GM19455 (cell line): ENCODE measurements at regions not wholly inside any gene's neighbourhood (a gene's known extent, or its start where the extent isn't known, plus 50 kb on each side); places are given as distances from the start of the nearest gene placed in this dataset.
"Not testable (repeated sequence)": the region's sequence is repeated elsewhere in the genome, so short reads cannot be mapped to it uniquely, and the experiment has no call there.

Source experiments
- ATAC-seq: cut with Tn5 transposase; IDR thresholded peaks from one replicate; pipeline ENCODE4 v1.9.1; 2021; ENCODE audit not compliant: unreplicated experiment

DNA sequence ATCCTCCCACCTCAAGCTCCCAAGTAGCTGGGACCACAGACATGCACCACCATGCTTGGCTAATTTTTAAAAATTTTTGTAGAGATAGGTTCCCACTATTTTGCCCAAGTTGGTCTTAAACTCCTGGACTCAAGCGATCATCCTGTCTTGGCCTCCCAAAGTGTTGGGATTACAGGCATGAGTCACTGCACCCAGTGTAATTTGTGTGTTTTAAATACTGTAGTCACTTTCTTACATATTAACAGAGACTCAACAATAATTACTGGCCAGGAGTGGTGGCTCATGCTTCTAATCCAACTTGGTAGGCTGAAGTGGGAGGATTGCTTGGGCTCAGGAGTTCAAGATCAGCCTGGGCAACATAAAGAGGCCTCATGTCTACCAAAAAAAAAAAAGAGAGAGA is 293.0 kb downstream of the RDH14 start:
- no peak for ATAC-seq

DNA sequence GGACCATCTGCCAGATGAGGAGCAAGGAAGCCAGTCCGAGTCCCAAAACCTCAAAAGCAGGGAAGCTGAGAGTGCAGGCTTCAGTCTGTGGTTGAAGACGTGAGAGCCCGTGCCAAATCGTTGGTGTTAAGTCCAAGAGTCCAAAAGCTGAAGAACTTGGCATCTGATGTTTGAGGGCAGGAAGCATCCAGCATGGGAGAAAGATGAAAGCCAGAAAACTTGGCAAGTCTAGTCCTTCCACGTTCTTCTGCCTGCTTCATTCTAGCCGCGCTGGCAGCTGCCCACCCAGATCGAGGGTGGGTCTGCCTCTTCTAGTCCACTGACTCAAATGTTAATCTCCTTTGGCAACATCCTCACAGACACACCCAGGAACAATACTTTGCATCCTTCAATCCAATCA is 293.8 kb downstream of the RDH14 start:
- ATAC-seq = not testable (repeated sequence)

DNA sequence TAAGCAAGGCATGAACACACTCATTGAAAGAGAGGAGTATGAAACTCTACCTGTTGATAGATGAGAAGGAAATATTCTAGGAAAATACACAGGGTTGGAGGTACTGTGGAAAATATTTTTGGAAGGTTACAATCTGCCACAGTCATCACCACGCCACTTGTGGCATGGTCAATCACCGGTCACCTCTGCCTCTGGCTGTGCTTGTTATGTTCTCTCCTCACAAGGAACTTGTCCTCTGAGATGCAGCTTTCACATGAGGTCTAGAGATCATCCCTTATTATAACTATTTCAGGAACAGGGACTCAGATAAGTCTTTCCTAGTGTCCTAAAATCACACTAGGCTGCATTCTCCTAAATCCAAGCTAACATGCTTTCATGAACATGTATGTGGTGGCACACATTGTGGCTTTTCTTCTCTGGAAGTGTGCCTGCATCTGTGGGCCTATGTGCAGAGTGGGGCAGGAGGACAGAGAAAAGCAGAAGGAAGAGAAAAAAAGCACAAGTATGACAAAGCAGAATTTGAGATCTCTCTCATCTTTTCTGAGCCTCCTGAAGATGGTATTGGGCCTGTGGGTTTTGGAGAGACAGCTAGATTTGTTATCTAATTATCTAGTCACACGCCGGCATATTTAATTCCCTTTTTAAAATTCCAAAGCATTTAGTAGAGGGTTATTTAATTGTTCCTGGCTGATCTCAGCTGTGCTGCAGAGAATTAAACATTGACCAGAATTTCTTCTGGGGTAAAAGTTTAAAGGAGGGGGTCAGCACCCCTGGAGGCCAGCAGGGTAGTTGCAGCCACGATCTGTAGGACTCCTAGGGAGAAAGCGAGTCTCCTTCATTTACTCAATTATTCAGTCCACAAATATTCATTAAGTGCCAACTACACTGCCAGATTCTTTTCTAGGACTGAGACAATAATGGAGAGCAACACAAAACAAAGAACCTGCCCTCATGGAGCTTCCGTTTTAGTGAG is 294.6 kb downstream of the RDH14 start:
- ATAC-seq = no peak

DNA sequence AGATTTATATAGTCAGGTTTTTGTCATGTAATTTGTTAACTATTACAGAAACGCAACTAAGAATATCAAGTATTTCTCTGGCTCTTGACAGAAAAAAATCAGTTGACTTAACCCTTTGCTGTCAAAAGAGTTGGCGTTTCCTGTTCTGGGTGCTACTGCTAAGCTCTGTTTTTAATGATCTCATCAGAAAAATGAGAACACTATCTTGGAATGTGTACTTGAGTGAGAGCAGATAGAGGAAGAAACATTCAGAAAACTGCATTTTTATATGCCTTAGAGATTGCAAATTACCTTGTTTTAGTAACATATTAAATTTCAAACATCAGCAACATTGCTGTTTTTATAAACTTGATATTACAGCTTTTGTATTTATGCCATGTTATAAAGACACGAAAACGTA is 297.9 kb downstream of the RDH14 start:
- ATAC-seq = no peak

DNA sequence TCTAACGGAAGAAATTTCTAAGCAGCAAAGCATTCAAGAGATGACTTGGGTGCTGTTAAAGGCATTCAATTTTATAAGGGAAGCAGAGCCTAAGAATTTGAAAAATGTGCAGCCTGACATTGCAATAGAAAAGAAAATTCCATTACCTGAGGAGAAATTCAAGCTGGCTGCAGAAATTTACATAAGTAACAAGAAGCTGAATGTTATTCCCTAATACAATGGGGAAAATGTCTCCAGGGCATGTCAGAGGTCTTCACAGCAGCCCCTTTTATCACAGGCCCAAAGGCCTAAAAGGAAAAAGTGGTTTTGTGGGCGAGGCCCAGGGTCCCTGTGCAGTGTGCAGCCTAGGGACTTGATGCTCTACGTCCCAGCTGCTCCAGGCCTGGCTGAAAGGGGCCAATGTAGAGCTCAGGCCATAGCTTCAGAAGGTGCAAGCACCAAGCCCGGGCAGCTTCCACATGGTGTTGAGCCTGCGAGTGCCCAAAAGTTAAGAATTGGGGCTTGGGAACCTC is 306.7 kb downstream of the RDH14 start:
- ATAC-seq = no peak

DNA sequence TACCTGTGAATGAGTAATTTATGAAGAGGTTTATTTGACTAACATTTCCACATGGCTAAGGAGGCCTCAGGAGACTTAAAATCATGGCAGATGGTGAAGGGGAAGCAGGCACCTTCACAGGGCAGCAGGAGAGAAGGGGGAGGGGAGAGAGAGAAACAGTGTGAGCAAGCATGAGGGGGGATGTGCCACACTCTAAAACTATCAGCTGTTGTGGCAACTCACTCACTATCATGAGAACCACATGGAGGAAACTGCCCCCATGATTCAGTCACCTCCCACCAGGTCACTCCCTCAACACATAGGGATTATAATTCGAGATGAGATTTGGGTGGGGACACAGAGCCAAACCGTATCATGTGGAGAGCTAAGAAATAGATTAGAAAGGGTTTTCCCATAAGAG is 309.0 kb downstream of the RDH14 start:
- no peak for ATAC-seq

DNA sequence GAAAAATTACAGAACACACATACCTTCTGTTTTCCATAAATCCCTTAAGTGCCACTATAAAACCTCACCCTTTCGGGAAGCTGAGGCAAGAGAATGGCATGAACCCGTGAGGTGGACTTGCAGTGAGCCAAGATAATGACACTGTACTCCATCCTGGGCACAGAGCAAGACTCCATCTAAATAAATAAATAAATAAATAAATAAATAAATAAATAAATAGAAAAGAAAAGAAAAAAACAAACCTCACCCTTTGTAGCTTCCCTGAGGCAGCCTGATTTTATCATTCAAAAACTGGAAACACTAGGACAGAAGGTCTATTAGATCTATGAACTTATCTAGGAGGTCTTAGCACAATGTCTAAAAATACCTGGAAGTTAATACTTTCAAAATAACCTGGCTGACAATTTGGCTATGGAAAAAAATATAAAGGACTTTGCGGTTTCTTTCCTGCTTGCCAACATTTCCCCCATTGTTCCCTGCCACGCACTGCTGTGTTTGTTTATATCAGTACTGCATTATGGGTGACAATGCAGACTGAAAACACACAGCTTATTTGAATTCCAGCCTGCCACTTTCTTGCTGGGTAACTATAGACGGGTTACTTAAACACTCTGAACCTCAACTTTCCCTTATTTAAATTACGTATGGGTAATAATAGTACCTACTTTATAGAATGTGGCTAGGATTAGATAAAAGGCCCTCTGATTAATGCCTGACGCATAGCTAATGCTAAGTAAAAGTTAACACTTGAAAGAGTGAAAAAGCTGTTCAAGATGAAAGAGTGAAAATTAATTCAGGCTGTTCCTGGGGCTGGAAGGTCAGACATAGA is 313.0 kb downstream of the RDH14 start:
- ATAC-seq = no peak

DNA sequence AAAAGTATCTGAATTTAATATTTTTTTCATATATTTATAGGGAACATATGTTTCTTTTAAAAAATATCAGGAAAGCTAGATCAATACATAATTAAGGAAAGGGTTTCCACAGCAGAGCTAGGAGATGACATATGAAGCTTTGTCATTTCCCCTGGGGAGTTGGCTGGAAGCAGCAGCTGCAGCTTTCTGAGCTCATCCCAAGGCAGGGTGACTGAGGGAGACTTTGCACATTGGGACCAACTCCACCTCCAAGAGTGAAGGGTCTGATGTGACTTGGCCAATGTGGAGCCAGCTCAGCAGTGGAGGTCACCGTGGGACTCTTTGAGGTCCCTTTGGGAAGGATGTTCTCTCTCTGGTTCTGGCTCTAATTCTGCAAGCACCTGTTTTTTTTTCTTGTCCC is 315.1 kb downstream of the RDH14 start:
- no peak for ATAC-seq

DNA sequence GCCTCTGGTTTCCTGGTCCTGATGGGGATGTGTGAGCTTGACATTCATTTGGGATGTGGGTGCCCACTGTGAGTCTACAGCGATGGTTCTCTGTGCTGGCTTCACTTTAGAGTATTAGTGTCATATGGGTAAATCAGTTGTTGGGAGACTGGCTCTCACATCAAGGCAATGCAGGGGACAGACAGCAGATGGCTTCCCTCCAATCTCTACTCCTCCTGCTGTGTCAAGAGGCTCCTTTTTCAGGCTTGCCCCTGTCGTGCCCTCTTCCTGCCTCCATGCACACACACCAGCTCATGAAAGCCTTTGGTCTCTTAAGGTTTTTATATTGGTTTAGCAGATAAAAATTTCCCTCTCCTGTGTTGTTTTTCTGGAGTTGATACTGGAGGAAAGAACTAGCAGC is 315.6 kb downstream of the RDH14 start:
- no peak for ATAC-seq

DNA sequence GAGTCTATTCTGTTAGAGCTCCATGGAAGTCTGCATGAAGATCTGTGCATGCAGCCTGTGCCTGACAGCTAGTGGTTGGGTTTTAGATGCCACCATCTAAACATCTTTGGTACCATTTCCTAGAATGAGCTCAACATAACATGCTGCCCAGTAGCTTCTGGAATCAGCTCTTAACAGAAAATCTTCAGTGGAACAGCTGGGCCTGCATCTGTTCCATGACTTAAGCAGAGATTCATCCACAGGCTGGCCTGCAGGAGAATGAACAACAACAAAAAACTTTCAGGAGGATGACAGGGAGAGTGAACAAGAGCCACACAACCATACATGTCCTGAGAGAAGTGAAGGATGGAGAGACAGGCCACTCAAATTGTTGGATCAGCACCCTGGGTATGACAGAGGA is 316.6 kb downstream of the RDH14 start:
- ATAC-seq = no peak

DNA sequence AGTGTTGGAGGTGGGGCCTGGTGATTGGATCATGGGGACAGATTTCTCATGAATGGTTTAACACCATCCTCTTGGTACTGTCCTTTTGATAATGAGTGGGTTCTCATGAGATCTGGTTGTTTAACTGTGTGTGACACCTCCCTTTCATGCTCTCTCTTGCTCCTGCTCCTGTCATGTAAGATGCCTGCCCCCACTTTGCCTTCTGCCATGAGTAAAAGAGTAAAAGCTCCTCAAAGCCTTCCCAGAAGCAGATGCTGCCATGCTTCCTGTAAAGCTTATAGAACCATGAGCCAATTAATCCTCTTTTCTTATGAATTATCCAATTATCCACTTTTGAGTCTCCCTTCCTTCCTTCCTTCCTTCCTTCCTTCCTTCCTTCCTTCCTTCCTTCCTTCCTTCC is 317.7 kb downstream of the RDH14 start:
- ATAC-seq = no peak

DNA sequence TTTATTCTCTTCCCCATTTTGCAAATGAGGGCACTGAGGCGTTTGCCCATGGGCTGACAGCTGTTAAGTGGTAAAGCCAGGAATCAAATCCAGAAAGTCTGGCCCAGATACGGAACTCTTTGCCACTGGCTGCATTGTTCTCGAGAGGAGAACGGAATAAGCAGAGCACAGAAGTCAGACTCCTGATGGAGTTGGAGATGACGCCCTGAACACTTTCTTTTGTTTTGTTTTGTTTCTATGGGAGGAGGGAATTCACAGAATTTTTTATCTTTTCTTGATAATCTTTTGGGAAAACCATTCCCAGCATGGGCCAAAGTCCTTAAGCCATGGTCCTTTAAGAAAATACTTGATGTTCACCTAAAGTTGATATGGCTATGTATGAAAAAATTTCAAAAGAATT is 322.2 kb downstream of the RDH14 start:
- ATAC-seq = no peak

DNA sequence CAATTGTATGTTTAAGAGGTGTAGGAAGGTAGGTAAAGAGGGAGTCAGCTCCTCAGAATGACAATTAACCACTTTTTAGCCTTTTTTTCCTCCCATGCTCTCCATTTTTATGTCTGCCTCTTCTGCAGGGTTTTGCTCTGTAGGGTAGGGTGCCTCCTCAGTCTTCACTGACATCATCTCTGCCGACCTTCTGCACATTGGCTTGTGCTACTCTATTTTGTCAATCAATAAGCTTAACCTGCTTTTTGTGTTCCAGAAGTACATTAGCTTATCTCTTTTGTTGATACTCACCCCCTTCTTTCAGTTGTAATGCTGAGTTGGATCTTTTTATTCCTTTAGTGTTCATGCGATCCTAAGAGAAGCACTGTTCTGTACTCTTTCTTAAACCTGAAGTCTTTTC is 323.2 kb downstream of the RDH14 start:
- no peak for ATAC-seq

DNA sequence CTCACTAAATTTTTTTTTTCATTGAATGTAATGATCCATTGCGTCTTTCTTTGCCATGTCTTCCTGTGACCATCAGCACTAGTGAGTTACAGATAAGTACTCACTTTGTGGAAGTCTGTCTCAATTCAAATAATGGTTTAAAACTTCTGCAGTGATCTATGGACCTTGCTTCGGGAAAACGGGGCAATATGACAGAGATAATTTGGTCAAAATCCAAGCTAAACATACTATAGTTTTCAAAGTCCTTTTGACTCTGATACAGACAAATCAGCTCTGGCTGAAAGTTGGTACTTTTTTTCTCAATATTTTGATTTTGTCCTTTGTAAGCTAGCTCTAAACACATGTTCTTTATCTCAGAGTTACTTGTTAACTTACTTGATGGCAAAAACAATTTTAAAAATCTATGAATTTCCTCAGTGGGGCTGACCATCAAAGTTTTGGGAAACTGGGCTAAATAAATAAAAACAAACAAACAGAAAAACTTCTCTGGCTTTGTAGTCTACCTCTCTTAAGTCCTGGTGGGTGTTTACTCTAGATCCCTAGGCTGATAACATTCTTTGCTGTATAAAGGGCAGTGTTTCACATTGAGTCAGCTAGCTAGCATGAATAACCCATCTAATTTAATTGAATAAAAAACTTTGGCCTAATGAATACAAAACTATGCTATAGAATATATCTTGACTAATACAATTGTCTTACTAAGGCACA is 327.6 kb downstream of the RDH14 start:
- no peak for ATAC-seq

DNA sequence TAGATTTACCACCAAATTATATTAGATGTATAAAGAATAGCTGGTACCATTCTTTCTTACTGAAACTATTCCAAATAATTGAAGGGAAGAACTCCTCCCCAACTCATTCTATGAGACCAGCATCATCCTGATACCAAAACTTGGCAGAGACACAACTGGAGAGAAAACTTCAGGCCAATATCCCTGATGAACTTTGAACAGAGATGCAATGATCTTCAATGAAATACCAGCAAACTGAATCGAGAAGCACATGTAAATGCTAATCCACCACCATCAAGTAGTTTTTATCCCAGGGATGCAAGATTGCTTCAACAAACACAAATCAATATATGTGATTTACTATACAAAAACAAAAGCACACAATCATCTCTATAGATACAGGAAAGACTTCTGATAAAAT is 329.8 kb downstream of the RDH14 start:
- ATAC-seq = no peak

DNA sequence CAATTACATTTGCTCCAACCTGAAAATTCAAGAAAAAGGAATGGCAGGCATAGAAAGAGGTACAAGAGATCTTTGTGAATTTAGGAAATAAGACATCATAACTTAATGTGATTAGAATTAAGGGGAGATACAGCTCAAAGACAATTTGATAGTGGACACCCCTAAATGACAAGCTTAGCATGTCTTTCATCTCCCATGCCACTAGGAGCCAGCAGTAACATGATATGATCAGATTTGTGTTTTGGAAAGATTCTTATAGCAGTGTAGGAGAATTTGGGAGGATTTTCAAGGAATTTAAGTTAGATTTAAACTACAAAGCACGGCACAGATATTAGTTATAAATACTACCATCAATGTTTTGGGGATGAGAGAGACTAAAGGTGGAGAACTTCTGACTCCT is 340.8 kb downstream of the RDH14 start:
- no peak for ATAC-seq

DNA sequence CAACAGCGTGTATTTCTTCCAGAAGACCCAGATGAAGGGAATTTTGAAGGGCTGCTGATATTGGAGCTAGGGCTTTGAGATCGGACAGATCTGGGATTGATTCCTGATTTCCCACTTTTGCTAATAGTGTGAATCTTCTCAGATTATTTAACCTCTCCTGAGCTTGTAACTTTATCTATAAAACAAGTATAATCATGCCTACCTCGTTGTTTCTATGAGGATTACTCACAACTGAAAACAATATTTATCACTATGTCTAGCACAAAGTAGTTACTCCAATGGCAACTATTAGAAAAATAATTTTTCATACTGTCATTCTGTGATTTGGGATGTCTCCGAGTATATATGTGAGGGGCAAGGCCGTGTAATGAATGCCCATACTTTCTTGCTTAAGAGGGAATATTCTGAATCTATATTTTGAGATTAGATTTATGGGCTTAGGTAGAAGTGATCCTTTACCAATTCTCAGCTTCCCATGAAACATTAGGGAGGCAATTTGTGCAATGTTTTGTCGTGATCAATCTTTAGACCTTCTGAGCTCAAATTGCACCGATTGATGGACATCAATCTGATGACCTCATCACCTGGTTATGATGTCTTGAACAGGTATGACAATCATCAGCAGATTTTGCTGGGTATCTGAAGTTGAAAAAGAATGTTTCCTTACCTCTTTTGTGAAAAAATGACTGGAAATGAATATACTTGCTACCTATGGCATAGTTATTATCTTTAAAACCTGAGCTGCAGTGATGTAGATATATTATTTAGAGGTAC is 339.9 kb downstream of the KCNS3 start:
- no peak for ATAC-seq

DNA sequence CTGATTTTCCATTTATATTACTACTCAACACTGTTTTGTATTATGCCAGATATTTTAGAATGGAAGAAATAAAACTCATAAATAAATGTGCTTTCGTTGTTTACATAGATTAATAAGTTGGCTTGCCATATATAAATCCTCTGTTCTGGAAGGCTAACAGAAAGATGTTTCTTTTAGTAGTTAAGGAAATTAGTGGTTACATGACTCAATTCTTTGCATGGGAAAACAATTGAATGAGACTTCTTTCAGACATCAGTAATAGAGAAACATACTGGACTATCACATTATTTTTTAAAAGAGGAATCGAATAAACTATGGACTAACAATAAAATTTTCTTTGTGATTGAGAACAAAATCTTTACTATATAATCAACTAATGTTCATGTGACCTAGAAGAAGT is 336.5 kb downstream of the KCNS3 start:
- no peak for ATAC-seq

DNA sequence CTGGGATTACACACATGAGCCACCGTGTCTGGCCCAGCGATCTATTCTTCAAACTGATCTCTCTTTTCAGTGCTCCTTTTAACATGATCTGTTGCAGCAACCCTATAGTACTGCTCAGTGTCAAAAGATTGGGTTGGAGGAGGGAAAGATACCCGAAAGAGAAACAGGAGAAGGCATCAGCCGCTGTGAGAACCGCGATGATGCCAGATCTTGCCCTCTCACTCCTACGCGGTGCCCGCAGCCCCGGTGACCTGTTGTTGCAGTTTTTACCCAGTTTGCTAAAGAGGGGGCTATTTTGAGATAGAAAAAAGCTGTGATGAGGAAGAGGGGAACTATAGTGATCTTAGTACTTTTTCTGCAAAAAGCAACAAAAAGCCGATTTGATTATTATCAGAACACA is 335.5 kb downstream of the KCNS3 start:
- ATAC-seq = no peak

DNA sequence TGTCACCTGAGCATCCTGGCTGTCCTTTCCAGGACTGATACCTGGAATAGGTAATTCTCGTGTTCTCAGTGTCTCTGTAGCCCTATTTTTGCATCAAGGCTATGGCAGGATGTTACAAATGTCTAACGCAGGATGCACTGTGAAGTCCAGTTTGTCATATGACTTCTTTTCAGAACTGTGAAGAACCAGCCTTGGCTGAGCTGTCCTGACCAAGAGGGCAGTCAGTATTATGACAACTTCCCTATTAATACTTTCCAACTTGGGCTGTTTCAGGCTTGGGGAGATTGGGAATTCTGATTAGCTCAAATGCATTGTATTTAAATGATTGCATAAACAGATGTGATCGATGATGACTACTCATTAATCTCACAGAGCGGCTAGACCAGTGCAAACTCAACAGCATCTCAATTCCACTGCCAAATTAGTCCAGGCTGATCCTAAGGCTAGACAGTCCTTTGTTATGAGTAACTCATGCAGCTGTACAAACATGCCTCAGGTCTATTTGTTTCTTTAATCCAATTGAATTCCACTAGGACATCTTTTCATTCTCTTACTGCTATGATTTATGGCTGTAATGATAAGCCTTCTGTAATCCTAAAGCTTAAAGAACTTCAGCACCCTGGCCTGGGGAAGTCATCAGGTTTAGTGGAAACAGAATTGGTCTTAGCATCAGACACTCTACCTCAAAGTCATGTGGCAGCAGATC is 331.6 kb downstream of the KCNS3 start:
- ATAC-seq = no peak
